ENCODE measurements at regions not wholly inside any gene's neighbourhood (a gene's known extent, or its start where the extent isn't known, plus 50 kb on each side); places are given as distances from the start of the nearest gene placed in this dataset.

- dilution Hi-C loops (cut with MboI; ENCODE audit: extremely low pct_ligation_motif_present, low sequenced_read_pairs) (no loop called here), intact Hi-C loops (cut with micrococcal nuclease) (no loop called here)
- Histone ChIP-seq H3K9me3 (replicated peaks; ENCODE audit: control insufficient read depth, insufficient read depth, low read length) (no peaks in the 10 kb centered on the region), H2AFZ (ENCODE audit: low read depth, low read length) (no peak overlapping the region), H3K27ac (ENCODE audit: insufficient read depth, low read depth, low read length) (no peak overlapping the region), H3K9ac (replicated peaks; ENCODE audit: extremely low read depth, insufficient read depth, low read length) (no peak overlapping the region), H4K20me1 (replicated peaks; ENCODE audit: control insufficient read depth, extremely low read depth, insufficient read depth, low read length) (no peaks in the 10 kb centered on the region), H3K4me3 (replicated peaks in 1 of 3; ENCODE audit: insufficient read depth in 1 of 3, low read depth in 1 of 3, low read length in 3 of 3) (no peak overlapping the region), H3K79me2 (ENCODE audit: control insufficient read depth, insufficient read depth, low read length) (no peaks in the 10 kb centered on the region), H3K9me1 (replicated peaks; ENCODE audit: control insufficient read depth, extremely low read depth, insufficient read depth, low read length) (no peaks in the 10 kb centered on the region), H3K4me2 (ENCODE audit: insufficient read depth, low read length) (no peak overlapping the region), H3K36me3 (ENCODE audit: control insufficient read depth in 2 of 2, extremely low read depth in 1 of 2, insufficient read depth in 2 of 2, low read length in 2 of 2) (no peaks in the 10 kb centered on the region), H3K4me1 (ENCODE audit: control insufficient read depth, extremely low read depth, insufficient read depth, low read length) (no peaks in the 10 kb centered on the region), H3K27me3 (ENCODE audit: control insufficient read depth in 2 of 2, insufficient read depth in 2 of 2, low read length in 2 of 2) (peaks cover 2% of the 10 kb centered on the region in 2 experiments)
- no peak for FAIRE-seq
- no TSS peak for BruUV-seq (replicated peaks)
- no peak for DNase-seq (ENCODE audit: low read depth, low spot score)
- TF ChIP-seq EZH2 (IDR thresholded peaks at IDR 0.05; ENCODE audit: borderline replicate concordance, low read depth, low read length, severe bottlenecking) (no peak), JUN (IDR thresholded peaks at IDR 0.05; ENCODE audit: borderline replicate concordance, insufficient read depth, insufficient read length, low read depth) (no peak), GATA2 (IDR thresholded peaks at IDR 0.05; ENCODE audit: insufficient read depth, insufficient read length, low read depth, low read length) (no peak), FOS (IDR thresholded peaks at IDR 0.05; ENCODE audit: borderline replicate concordance, insufficient read depth, low read length) (no peak), MYC (IDR thresholded peaks at IDR 0.05; ENCODE audit: low read depth, low read length) (no peak), POLR2A (IDR thresholded peaks at IDR 0.05; ENCODE audit: low read depth, low read length) (no peak), POLR2AphosphoS5 (IDR thresholded peaks at IDR 0.05; ENCODE audit: insufficient read depth, low read depth, low read length) (no peak)
- TF ChIP-seq, protein P1, sequence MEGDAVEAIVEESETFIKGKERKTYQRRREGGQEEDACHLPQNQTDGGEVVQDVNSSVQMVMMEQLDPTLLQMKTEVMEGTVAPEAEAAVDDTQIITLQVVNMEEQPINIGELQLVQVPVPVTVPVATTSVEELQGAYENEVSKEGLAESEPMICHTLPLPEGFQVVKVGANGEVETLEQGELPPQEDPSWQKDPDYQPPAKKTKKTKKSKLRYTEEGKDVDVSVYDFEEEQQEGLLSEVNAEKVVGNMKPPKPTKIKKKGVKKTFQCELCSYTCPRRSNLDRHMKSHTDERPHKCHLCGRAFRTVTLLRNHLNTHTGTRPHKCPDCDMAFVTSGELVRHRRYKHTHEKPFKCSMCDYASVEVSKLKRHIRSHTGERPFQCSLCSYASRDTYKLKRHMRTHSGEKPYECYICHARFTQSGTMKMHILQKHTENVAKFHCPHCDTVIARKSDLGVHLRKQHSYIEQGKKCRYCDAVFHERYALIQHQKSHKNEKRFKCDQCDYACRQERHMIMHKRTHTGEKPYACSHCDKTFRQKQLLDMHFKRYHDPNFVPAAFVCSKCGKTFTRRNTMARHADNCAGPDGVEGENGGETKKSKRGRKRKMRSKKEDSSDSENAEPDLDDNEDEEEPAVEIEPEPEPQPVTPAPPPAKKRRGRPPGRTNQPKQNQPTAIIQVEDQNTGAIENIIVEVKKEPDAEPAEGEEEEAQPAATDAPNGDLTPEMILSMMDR (IDR thresholded peaks at IDR 0.05; ENCODE audit: extremely low read depth in 1 of 2, insufficient read depth in 1 of 2, low read depth in 1 of 2, low read length in 2 of 2): no peak
- TF ChIP-seq, protein P2, sequence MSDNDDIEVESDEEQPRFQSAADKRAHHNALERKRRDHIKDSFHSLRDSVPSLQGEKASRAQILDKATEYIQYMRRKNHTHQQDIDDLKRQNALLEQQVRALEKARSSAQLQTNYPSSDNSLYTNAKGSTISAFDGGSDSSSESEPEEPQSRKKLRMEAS (IDR thresholded peaks at IDR 0.05; ENCODE audit: insufficient read depth, insufficient read length): no peak
- ChIA-PET CTCF (interaction anchor here (1.8 to 5.1 kb wide), 2 partner anchors 39 to 491 kb away, joined by 7 to 25 read pairs; no protein-coding TSS in a partner anchor), POLR2A (no interaction called here)
Measured at GRCh38 chr6:90432041-90432775, 135.6 kb upstream of the BACH2 start.

Data from endothelial cell of umbilical vein (primary cell).